ENCODE measurements at regions not wholly inside any gene's neighbourhood (a gene's known extent, or its start where the extent isn't known, plus 50 kb on each side); places are given as distances from the start of the nearest gene placed in this dataset.

DNA sequence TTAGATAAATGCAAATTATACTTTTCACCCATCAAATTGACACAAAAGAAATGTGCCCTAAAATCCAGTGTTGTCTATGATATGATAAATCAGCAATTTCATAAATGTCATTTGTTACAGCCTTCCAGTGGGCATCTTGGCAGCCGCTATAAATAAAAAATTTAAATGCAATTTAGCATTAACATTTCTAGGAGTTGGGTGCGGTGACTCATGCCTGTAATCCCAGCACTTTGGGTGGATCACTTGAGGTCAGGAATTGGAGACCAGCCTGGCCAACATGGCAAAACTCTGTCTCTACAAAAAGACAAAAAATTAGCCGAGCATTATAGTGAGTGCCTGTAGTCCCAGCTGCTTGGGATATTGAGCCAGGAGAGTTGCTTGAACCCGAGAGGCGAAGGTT is 65.9 kb upstream of the POMGNT2 start:
- no peaks in the 10 kb centered on the region for H3K27me3 Mint-ChIP-seq
- H3K27ac Mint-ChIP-seq: peak overlapping the region in 1 of 7 donors; percentile 29
- ChIA-PET POLR2A (ENCODE audit: partially characterized antibody) (interaction anchor here (1.1 to 3.1 kb wide), 3 partner anchors 9 to 21 kb away, joined by 3 to 14 read pairs (median 4); no protein-coding TSS in a partner anchor), CTCF (ENCODE audit: partially characterized antibody) (interaction anchor here (0.7 to 2.5 kb wide), 6 partner anchors 9 to 206 kb away, joined by 3 to 12 read pairs (median 3); no protein-coding TSS in a partner anchor)
- peaks cover 20 to 21% of the 10 kb centered on the region in 2 donors for H3K36me3 Mint-ChIP-seq
- peaks cover 0 to 36% (median 29%) of the 10 kb centered on the region in 8 donors for H3K9me3 Mint-ChIP-seq
- Histone ChIP-seq H3K27me3 (ENCODE audit: insufficient read depth, low read length) (no peaks in the 10 kb centered on the region), H3K36me3 (ENCODE audit: insufficient read depth, low read length) (no peaks in the 10 kb centered on the region), H3K4me3 (ENCODE audit: low read length in 2 of 2) (no peak overlapping the region), H3K27ac (ENCODE audit: low read depth, low read length) (no peak overlapping the region), H3K4me1 (ENCODE audit: insufficient read depth, low read length) (no peaks in the 10 kb centered on the region), H3K9me3 (ENCODE audit: control insufficient read depth in 1 of 2, low read length in 2 of 2) (peaks cover 0 to 11% of the 10 kb centered on the region in 2 donors)
- no peak overlapping the region for H3K4me3 Mint-ChIP-seq
- H3K4me1 Mint-ChIP-seq: peaks cover 2 to 10% (median 6%) of the 10 kb centered on the region in 4 donors
- DNase-seq: no peak
- intact Hi-C loops (cut with micrococcal nuclease): no loop called here

DNA sequence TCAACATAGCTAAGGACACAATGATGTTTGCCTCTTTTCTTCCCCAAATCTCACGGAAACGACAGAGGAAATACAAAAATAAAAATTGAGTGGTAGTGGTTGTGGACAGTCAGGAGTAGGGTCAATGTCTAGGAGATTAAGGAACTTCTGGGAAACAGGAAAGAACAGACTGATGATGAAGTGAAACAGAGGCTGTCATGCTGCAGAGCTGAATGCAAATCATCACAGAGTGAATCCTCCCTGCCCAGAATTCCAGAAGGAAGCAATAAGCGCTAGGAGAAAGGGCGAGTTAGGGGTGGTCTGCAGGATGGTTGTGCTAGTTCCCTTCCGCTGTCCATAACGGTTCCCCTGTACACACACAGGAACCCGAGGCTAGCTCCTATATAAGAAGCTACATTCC is 64.7 kb upstream of the POMGNT2 start:
- CTCF ChIA-PET (ENCODE audit: partially characterized antibody): interaction anchor here (1.0 to 2.5 kb wide), 5 partner anchors 8 to 207 kb away, joined by 3 to 12 read pairs (median 4); no protein-coding TSS in a partner anchor

DNA sequence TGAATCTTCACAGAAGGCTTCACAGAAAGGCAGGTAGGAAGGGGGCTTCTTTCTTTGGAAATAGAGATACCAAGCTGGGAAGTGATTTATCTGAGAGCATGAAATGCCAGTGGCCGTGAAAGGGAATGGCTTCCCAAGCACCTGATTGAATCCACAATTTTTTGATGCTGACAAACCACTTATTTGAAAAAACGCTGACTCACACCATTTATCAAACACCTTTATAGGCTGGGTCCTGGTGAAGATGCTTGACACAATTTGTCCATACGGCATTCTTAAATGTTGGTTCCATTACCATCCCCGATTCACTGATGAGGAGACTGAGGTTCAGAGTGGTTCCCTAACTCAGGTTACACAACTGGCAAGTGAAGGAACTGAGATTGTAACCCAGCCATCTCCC is 64.1 kb upstream of the POMGNT2 start:
- Histone ChIP-seq H3K9me3 (ENCODE audit: control insufficient read depth in 1 of 2, low read length in 2 of 2) (peaks cover 0 to 11% of the 10 kb centered on the region in 2 donors), H3K27ac (ENCODE audit: low read depth, low read length) (no peak overlapping the region), H3K27me3 (ENCODE audit: insufficient read depth, low read length) (no peaks in the 10 kb centered on the region), H3K4me1 (ENCODE audit: insufficient read depth, low read length) (no peaks in the 10 kb centered on the region), H3K36me3 (ENCODE audit: insufficient read depth, low read length) (no peaks in the 10 kb centered on the region), H3K4me3 (ENCODE audit: low read length in 2 of 2) (no peak overlapping the region)
- POLR2A ChIA-PET (ENCODE audit: partially characterized antibody): interaction anchor here (3.1 kb wide), 1 partner anchor 10 kb away, joined by 14 read pairs; no protein-coding TSS in a partner anchor
- CTCF ChIA-PET (ENCODE audit: partially characterized antibody): interaction anchor here (1.4 to 2.5 kb wide), 2 partner anchors 7 to 9 kb away, joined by 4 to 12 read pairs; no protein-coding TSS in a partner anchor
- Mint-ChIP-seq H3K4me3 (no peak overlapping the region), H3K27me3 (no peaks in the 10 kb centered on the region), H3K27ac (no peak overlapping the region), H3K36me3 (peaks cover 26 to 27% of the 10 kb centered on the region in 2 donors), H3K9me3 (peaks cover 0 to 47% (median 38%) of the 10 kb centered on the region in 8 donors), H3K4me1 (peaks cover 0 to 4% (median under 1%) of the 10 kb centered on the region in 4 donors)
- intact Hi-C loops (cut with micrococcal nuclease): no loop called here
- no peak for DNase-seq

More for the DNA sequence above, 64.7 kb upstream of the POMGNT2 start:
- no peak overlapping the region for H3K27ac ChIP-seq (ENCODE audit: low read depth, low read length)
- Mint-ChIP-seq H3K27me3 (no peaks in the 10 kb centered on the region), H3K9me3 (peaks cover 0 to 48% (median 38%) of the 10 kb centered on the region in 8 donors), H3K4me3 (no peak overlapping the region), H3K36me3 (peaks cover 26 to 27% of the 10 kb centered on the region in 2 donors), H3K4me1 (peaks cover 0 to 4% (median under 1%) of the 10 kb centered on the region in 4 donors), H3K27ac (no peak overlapping the region)
- H3K27me3 ChIP-seq (ENCODE audit: insufficient read depth, low read length): no peaks in the 10 kb centered on the region
- intact Hi-C loops (cut with micrococcal nuclease): no loop called here
- no peaks in the 10 kb centered on the region for H3K4me1 ChIP-seq (ENCODE audit: insufficient read depth, low read length)
- no peak for DNase-seq
- POLR2A ChIA-PET (ENCODE audit: partially characterized antibody): interaction anchor here (1.2 to 3.1 kb wide), 2 partner anchors 10 to 22 kb away, joined by 3 to 14 read pairs; no protein-coding TSS in a partner anchor
- H3K9me3 ChIP-seq (ENCODE audit: control insufficient read depth in 1 of 2, low read length in 2 of 2): peaks cover 0 to 11% of the 10 kb centered on the region in 2 donors
- no peaks in the 10 kb centered on the region for H3K36me3 ChIP-seq (ENCODE audit: insufficient read depth, low read length)
- H3K4me3 ChIP-seq (ENCODE audit: low read length in 2 of 2): no peak overlapping the region

DNA sequence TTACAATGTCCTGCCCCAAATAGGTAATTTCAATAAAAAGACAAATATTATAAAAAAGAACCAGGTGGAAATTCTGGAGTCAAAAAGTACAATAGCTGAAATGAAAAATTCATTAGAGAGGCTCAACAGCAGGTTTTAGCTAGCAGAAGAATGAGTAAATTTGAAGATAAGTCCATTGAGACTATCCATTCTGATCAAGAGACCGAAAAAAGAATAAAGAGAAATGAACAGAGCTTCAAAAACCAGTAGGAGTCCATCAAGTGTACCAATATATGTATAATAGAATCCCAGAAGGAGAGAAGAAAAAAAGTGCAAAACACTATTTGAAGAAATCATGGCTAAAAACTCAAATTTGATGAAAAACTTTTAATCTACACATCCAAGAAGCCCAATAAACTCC is 60.5 kb upstream of the POMGNT2 start:
- H3K27ac Mint-ChIP-seq: no peak overlapping the region
- no peaks in the 10 kb centered on the region for H3K9me3 ChIP-seq (ENCODE audit: control insufficient read depth in 1 of 2, low read length in 2 of 2)
- H3K4me3 Mint-ChIP-seq: no peak overlapping the region
- intact Hi-C loops (cut with micrococcal nuclease): no loop called here
- no peak for DNase-seq
- peaks cover 0 to 22% (median 16%) of the 10 kb centered on the region in 8 donors for H3K9me3 Mint-ChIP-seq
- CTCF ChIA-PET (ENCODE audit: partially characterized antibody): interaction anchor here (1.2 to 6.7 kb wide), 6 partner anchors 10 to 336 kb away, joined by 4 to 155 read pairs (median 6); partner anchors contain the start of gene SNRK
- no peaks in the 10 kb centered on the region for H3K27me3 ChIP-seq (ENCODE audit: insufficient read depth, low read length)
- no peaks in the 10 kb centered on the region for H3K27me3 Mint-ChIP-seq
- H3K4me1 ChIP-seq (ENCODE audit: insufficient read depth, low read length): peaks cover 27% of the 10 kb centered on the region
- H3K27ac ChIP-seq (ENCODE audit: low read depth, low read length): no peak overlapping the region
- peaks cover 9 to 10% of the 10 kb centered on the region in 2 donors for H3K36me3 Mint-ChIP-seq
- POLR2A ChIA-PET (ENCODE audit: partially characterized antibody): interaction anchor here (0.6 to 6.0 kb wide), 4 partner anchors 9 to 114 kb away, joined by 3 to 74 read pairs (median 16); no protein-coding TSS in a partner anchor
- H3K4me3 ChIP-seq (ENCODE audit: low read length in 2 of 2): no peak overlapping the region
- peaks cover 22 to 36% (median 27%) of the 10 kb centered on the region in 4 donors for H3K4me1 Mint-ChIP-seq
- H3K36me3 ChIP-seq (ENCODE audit: insufficient read depth, low read length): no peaks in the 10 kb centered on the region

DNA sequence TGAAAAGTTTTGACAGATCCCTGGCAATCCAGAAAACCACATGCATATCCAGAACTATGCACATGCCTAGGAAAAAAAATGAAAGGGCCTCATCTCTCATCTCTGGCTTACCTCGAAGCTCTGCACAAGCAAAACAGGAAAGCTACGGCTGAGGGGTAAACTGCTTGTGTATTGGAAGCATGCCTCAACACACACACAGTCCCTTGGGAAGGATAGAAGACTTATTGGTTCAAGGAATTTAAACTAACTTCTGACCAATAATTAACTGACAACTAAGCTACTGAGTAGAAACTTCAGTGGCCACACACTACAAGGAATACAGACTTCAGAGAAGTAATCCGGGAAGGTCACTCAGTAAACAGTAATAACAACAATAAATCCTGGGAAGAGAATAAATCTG is 59.9 kb upstream of the POMGNT2 start:
- Histone ChIP-seq H3K27ac (ENCODE audit: low read depth, low read length) (no peak overlapping the region), H3K27me3 (ENCODE audit: insufficient read depth, low read length) (no peaks in the 10 kb centered on the region), H3K9me3 (ENCODE audit: control insufficient read depth in 1 of 2, low read length in 2 of 2) (no peaks in the 10 kb centered on the region), H3K4me1 (ENCODE audit: insufficient read depth, low read length) (peaks cover 27% of the 10 kb centered on the region), H3K36me3 (ENCODE audit: insufficient read depth, low read length) (no peaks in the 10 kb centered on the region), H3K4me3 (ENCODE audit: low read length in 2 of 2) (no peak overlapping the region)
- no peak overlapping the region for H3K4me3 Mint-ChIP-seq
- peak overlapping the region in 1 of 7 donors; percentile 3 for H3K27ac Mint-ChIP-seq
- intact Hi-C loops (cut with micrococcal nuclease): no loop called here
- ChIA-PET CTCF (ENCODE audit: partially characterized antibody) (interaction anchor here (0.9 to 6.7 kb wide), 8 partner anchors 8 to 336 kb away, joined by 3 to 155 read pairs (median 5); partner anchors contain the start of gene SNRK), POLR2A (ENCODE audit: partially characterized antibody) (interaction anchor here (0.6 to 6.0 kb wide), 5 partner anchors 10 to 131 kb away, joined by 3 to 74 read pairs (median 8); no protein-coding TSS in a partner anchor)
- H3K27me3 Mint-ChIP-seq: no peaks in the 10 kb centered on the region
- peaks cover 0 to 22% (median 15%) of the 10 kb centered on the region in 8 donors for H3K9me3 Mint-ChIP-seq
- H3K36me3 Mint-ChIP-seq: peaks cover 9% of the 10 kb centered on the region in 2 donors
- peaks cover 22 to 36% (median 27%) of the 10 kb centered on the region in 4 donors for H3K4me1 Mint-ChIP-seq
- no peak for DNase-seq

DNA sequence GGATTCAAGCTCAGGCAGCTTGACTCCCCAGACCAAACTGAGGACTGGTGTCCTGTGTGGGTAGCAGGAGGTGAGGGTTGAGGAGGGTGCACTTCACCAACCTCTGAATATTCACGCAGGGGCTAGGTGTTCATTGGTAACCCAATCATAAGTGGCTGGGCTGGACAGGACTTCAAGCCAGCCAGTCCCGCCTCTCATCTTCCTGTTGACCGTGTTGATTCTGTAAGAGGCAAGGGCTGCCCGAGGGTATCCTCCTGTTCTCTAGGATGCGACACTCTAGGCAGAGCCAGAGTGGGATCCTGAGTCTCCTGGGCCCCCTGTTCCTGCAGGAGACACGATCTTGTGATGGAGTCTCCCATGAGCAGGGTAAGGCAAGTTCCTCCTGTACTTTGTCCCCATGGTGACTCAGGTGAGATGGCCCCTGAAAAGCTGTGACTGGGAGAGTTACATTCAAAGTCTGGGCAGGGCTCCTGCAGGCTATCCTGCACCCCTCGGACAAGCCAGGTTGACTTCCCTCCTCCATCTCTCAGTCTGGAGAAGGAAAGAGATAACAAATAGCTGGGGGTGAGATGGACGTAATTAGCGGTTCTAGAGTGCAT is 58.1 kb upstream of the POMGNT2 start:
- H3K27me3 ChIP-seq (ENCODE audit: insufficient read depth, low read length): no peaks in the 10 kb centered on the region
- Mint-ChIP-seq H3K36me3 (peaks cover 9% of the 10 kb centered on the region in 2 donors), H3K9me3 (peaks cover 0 to 22% (median 15%) of the 10 kb centered on the region in 8 donors), H3K4me1 (peaks cover 20 to 32% (median 27%) of the 10 kb centered on the region in 4 donors), H3K4me3 (peak overlapping the region in 3 of 8 donors; percentile 68 to 92 (median 91)), H3K27ac (peak overlapping the region; percentile 92 to 100 (median 99)), H3K27me3 (no peaks in the 10 kb centered on the region)
- DNase-seq: no peak
- no peaks in the 10 kb centered on the region for H3K36me3 ChIP-seq (ENCODE audit: insufficient read depth, low read length)
- no peak overlapping the region for H3K4me3 ChIP-seq (ENCODE audit: low read length in 2 of 2)
- ChIA-PET POLR2A (ENCODE audit: partially characterized antibody) (interaction anchor here (0.8 to 6.0 kb wide), 14 partner anchors 12 to 313 kb away, joined by 3 to 74 read pairs (median 8); partner anchors contain the start of gene SNRK), CTCF (ENCODE audit: partially characterized antibody) (interaction anchor here (0.8 to 6.7 kb wide), 12 partner anchors 11 to 338 kb away, joined by 3 to 155 read pairs (median 28); partner anchors contain the start of gene SNRK)
- intact Hi-C loops (cut with micrococcal nuclease): no loop called here
- H3K27ac ChIP-seq (ENCODE audit: low read depth, low read length): peak overlapping the region; percentile 60
- H3K4me1 ChIP-seq (ENCODE audit: insufficient read depth, low read length): peaks cover 27% of the 10 kb centered on the region
- H3K9me3 ChIP-seq (ENCODE audit: control insufficient read depth in 1 of 2, low read length in 2 of 2): no peaks in the 10 kb centered on the region

All from CD4-positive, alpha-beta memory T cell (primary cell).